Left ventricle myocardium superior (tissue), 1 donor: ENCODE measurements at regions not wholly inside any gene's neighbourhood (a gene's known extent, or its start where the extent isn't known, plus 50 kb on each side); places are given as distances from the start of the nearest gene placed in this dataset.
A peak's percentile ranks its signal among the peaks of the same experiment; 100 is the strongest.

Source experiments
- ATAC-seq: fragments of 200-7000 bp; cut with Tn5 transposase; one replicate; pipeline ENCODE4 v1.9.1; 2020; ENCODE audit warnings: mild to moderate bottlenecking, moderate library complexity
- DNase-seq: peaks from one replicate; pipeline ENCODE4 v3.0.0-alpha.2; 2020
- intact Hi-C: fragments of 100-400 bp; cut with micrococcal nuclease; formaldehyde crosslinking; loops from one replicate; pipeline ENCODE4 v1.11.0; 2022
- donor health status: DM: no; HTN: yes; CAD: no; lungs with severe emphysema.

DNA sequence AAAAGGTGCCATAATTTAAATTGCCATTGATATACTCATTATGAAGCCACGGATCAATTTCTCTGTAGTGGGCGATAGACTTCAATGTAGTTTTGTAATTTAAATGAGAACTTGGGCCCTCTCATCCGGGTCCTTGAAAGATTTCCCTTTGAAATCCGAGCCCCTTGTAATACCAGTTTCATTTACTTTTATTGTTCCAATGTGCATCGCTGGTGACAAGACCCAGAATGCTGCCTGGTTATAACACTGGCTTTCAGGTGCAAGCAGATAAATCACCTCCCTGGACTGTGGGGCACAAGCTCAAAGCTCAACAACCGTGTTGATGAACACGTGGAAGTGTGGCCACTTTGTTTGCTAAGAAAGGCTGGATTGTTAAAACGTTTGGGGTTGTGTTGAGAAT lies 68.9 kb upstream of the FZD10 start:
- DNase-seq, result no peak
- intact Hi-C loops, result no loop called here
- ATAC-seq, result no peak

DNA sequence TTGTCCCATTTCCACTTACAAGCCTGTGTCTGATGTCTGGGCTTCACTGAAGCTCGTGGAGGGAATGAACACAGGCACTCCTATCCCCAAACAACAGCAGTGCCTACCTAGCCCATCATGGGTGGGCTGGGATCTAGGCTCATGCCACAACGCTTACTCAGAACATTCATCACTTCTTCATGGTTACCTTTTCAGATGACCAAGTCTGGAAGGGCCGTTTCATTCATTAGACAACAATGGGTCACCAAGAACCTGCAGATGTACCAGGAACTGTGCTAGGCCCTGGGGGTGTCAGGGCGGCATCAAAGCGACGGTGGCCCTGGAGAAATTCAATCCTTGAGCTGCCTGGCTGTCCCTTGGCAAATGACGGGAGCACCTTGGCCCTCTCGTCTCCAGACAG lies 64.9 kb upstream of the FZD10 start:
- ATAC-seq, result no peak
- DNase-seq, result no peak
- intact Hi-C loops, result no loop called here

DNA sequence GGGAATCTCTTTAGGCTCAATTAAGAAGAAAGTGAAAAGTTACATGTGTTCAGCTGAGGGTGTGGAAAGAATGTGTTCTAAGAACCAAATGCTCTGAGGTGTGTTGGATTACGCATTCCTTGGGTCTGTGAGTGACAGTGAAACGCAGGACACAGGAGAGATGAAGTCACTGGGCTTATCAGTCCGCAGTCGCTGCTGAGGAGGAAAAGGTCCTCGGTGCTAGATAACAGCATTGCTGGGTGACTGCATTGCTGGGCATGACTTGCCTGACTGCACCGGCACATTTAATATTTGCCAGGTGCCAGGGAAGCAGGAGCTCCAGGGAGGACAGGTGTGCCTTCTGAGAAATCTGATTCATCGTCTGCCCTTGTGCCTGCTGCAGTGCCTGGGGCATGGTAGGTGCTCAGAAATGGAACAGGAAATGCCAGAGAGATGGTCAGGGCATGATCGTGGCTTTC lies 64.4 kb upstream of the FZD10 start:
- intact Hi-C loops, result no loop called here
- ATAC-seq, result no peak
- DNase-seq, result no peak

DNA sequence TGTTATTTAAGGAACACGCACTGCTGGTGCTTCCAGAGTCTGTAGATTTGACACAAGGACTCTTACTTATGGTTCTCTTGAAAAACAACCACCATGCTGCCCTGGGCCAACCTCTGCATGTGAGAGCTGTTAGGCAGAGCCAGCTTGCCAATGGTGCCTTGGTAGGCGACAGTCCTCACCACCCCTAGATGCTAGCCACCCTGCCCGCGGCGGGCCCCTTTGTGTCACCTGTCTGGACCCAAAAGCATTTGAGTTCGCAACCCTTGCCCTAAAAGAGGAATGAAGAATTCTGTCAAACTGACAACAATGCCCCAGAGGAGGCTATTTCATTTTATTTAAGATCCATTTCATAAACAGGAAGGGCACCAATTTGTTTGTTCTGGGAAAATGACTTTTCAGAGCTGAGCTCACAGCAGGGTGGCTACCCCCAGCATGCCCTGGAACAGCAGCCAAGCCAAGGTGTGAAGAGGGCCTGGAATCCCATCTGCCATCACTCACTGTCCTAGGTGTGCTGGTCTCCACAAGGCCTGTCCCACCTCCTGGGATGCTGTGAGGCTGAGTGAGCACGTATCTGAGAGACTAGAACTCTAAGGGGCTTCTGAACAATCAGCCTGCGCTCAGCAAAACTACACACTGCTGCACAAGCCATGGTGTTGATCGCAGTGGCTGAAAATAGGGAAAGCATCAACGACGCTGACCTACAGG lies 63.8 kb upstream of the FZD10 start:
- no peak for DNase-seq
- intact Hi-C loops, result no loop called here
- ATAC-seq, result no peak

DNA sequence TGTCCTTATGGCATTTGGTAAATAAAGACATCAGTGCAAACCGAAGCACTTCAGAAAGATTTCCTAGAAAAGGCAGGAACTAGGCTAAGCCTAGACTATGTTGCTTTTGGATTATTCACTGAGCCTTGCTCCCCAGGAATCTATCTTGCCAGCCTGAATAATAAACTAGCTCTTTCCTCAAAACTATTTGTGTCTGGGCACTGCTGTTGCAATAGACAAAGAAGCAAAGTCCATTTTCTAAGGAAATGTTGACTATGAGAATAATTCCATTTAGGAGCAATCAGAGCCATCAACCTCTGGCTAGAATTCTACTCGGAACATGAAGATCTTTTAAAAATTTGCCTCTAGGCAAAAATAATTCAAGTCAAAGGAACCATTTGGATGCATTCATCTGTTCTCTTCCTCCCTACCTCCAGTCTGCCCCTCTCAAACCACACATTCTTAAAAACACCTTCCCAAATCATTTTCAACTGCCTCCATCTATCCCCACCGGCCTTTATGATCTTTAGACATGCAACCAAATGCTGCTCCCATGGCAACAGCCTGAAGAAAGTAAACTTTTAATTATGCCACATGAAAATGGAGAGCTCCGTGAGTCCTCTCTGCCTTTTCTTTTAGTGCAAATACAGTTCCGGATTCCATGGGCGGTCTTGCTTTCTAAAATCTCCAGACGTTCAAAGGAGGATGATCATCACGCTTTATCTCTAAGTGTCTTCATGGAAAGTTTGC lies 61.5 kb upstream of the FZD10 start:
- intact Hi-C loops, result no loop called here
- no peak for DNase-seq

DNA sequence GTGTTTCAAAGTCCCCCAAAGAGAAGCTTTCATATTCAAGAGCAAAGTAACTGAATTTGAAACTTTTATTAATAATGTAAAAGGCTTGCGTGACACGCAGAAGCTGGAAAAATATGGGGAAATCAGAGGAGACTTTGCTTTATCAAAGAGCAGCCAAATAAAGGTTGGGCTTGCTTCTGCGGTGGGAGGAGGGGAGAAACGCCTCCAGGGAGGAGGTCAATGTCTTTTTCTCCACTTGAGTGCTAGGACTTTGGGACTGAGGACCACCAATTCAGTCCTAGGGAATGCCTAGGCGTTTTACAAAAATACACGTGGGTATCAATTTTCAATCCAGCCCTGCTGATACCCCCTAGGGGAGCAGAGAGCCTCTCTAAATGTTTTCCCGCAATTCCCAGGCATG lies 60.9 kb upstream of the FZD10 start:
- ATAC-seq, result no peak
- intact Hi-C loops, result no loop called here
- DNase-seq, result no peak

More for the DNA sequence above, 61.5 kb upstream of the FZD10 start:
- no peak for ATAC-seq

DNA sequence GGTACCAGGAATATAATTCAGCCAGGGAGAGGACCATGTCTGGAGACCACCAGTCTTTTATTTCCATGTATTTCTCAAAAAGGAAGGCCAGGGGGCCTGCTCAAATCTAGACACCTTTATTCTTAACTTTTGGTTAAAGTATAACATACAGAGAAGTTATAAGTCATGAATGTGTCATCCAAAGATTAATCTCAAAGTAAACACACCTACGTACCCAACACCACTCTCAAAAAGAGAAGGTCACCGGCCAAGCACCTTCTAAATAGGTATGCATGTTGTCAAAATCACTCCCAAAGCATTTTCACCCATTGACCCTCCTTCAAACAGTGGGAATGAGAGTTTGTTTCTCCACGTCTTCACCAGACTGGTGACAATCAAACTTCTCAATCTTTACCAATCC lies 60.0 kb upstream of the FZD10 start:
- intact Hi-C loops, result no loop called here
- ATAC-seq, result no peak

DNA sequence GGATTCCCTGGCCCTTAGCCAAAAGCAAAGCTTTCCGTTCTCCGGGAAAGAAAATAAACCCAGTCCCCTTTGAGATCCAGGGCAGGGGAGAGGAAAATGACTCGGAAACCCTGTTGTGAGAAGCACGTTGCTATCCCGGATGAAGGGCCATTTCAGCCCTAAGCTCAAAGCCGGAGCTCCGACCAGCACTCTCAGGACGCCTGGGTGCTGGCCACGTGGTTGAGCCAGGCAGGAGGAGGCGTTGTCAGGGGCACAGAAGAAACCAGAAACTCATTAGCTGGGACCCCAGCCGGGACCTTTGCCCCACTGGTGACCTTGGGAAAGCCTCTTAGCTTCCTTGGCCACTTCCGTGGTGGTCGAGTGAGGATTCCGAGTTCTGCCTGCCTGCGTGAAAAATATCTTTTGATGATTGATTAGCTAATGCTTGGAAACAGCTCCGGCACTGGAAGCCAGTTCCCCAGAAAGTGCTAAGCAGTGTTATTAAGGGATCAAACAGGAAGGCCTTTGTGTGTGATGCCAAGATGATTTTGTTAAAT lies 57.6 kb upstream of the FZD10 start:
- intact Hi-C loops, result no loop called here
- ATAC-seq, result peak; percentile 33
- no peak for DNase-seq

More for the DNA sequence above, 60.0 kb upstream of the FZD10 start:
- no peak for DNase-seq

DNA sequence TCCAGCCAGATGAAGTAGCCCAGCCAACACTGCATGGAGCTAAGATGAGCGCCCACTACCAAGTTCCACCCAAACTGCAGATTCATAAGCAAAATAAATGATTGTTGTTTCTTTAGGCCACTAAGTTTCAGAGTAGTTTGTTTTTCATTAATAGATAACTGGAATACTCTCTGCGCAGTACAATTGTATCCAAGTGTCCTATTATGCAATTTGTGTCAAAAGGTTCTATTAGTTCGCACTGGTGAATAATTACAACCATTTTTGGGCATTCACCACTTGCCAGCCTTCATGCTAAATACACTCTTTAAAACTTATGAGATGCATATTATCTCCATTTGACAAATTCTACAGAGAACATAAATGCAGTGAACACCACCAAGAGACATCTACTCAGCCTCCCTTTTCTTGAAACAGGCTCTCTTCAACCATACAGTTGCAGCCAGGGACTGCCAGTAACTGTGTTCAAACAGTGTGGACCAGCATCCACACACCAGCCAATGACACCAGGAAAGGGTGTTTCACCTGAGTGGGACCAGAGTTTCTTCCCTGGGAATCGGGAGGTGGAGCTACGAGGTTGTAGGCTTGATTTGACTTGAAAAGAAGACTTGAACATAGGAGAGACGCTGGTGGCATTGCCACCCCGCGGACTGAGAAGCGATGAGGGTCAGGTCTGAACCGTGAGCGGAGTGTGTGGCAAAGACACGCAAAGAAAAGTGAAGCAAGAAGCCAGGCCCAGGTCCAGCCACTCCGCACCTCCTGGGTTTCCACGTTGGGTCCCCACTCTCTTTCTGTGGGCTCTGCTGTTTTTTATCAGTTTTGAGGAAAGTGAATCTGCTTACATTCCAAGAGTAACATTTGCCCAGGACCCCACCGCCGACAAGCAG lies 53.0 kb upstream of the FZD10 start:
- intact Hi-C loops, result no loop called here
- no peak for ATAC-seq
- no peak for DNase-seq

DNA sequence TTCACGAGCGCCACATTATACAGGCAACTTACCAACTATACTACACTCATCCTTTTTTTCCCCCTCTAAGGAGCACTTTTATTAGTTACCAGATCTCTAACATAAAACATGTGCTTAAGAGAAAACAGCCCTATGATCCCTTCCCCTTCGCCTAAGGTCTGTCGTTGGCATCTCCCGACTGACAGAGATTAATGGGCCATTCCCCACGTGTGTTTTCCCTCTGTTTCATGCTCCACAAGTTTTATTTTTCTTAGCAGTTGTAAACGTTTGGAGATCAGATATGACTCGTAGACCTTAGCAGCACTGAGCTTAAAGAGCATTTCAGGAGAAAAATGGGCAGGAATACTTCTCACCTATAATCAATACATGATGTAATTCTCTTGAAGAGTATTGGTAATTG lies 51.4 kb upstream of the FZD10 start:
- intact Hi-C loops, result no loop called here
- ATAC-seq (no peak), DNase-seq (no peak)

DNA sequence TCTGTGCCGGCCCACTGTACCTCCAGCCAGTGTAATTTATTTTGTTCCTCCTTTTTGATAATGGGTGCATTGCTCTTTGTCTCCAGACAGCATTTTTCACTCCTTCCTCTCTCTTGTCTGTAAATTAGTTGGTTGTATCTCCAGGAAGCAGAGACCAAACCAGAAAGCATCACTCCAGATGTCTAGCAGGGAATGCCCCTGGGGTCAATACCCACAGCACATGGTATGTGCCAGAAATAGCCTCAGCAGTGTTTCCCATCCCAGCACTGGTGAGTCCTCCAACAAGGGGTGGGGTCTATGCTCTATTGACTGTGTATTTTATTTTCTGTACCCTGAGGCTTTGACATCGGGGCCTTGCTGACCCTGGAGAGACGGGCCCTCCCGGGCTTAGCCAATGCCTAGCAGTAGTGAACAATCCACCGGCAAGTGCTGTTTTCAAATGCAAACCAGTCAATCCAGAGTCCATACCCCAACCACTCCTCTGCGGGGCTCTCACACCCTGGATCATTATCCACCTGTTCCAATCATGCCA lies 50.2 kb upstream of the FZD10 start:
- ATAC-seq (no peak), DNase-seq (no peak)
- intact Hi-C loops, result no loop called here
